Dedifferentiated amniotic fluid mesenchymal stem cell (primary cell): ENCODE measurements at regions not wholly inside any gene's neighbourhood (a gene's known extent, or its start where the extent isn't known, plus 50 kb on each side); places are given as distances from the start of the nearest gene placed in this dataset.
"Not testable (repeated sequence)": the region's sequence is repeated elsewhere in the genome, so short reads cannot be mapped to it uniquely, and the experiment has no call there.

Experiments used
- DNase-seq: peaks from one replicate; pipeline ENCODE4 v3.0.0-alpha.2; 2016; ENCODE audit errors: extremely low spot score

DNA sequence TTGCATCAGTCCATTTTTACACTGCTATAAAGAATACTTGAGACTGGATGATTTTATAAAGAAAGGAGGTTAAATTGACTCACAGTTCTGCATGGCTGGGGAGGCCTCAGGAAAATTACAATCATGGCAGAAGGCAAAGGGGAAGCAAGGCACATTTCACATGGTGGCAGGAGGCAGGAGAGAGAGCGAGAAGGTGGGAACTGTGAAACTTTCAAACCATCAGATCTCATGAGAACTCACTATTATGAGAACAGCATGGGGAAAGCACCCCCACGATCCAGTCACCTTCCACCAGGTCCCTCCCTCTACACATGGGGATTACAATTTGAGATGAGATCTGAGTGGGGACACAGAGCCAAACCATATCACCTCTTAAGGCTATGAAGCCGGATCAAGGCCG, 441.0 kb upstream of the CBLB start:
- DNase-seq, result not testable (repeated sequence)

GRCh38 chr3:106317141-106318055, 448.6 kb upstream of the CBLB start:
- no peak for DNase-seq

DNA sequence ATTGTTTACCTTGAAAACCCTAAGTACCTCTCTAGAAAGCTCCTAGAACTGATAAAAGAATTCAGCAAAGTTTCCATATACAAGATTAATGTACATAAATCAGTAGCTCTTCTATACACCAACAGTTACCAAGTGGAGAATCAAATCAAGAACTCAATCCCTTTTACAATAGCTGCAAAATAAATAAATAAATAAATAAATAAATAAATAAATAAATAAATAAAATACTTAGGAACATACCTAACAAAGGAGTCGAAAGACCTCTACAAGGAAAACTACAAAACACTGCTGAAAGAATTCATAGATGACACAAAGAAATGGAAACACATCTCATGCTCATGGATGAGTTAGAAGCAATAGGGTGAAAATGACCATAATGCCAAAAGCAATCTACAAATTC, 452.6 kb upstream of the CBLB start:
- not testable (repeated sequence) for DNase-seq

- DNase-seq, result no peak
These were observed 454.8 kb upstream of the CBLB start for GRCh38 chr3:106323586-106323985.

GRCh38 chr3:106326941-106327695, 458.3 kb upstream of the CBLB start:
- DNase-seq, result no peak

GRCh38 chr3:106327696-106328025, 458.8 kb upstream of the CBLB start:
- DNase-seq, result no peak

DNA sequence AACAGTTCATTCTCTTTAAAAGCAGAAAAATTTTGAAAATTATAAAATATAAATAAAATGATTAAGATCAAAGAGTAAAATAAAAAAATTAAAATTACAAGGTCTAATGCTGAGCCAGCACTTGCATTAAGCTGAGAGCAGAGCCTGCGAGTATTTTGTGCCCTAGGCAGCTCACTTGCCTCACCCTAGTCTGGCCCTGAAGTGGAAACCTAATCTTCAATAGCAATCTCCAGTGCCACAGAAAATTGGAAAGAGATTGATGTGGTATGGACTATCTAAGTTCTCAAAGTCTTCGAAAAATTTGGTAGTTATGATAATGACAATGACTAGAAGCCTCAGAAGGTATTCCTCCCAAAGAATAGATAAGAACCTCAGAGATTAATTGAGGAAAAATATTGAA, 459.4 kb upstream of the CBLB start:
- DNase-seq, result no peak

DNA sequence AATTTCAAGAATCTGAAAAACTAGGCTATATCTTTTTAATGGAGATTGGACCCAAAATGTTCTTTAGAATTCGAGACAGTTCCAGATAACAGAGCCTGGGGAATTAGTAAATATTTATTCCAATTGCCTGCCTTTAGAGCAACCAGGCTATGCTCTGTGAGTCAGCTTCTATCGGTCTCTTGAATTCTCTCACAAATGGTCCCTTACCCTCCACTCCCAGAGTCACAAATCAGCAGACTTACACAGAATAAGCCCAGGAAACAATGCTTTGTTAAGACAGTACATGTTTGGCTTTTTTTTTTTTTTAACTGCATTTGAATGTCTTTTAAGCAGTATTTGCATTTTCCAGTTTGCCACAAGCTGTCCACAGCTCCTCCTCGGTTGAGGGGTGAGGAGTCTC, 460.7 kb upstream of the CBLB start:
- DNase-seq, result no peak

- DNase-seq, result no peak
These were observed 462.8 kb upstream of the CBLB start for GRCh38 chr3:106331636-106332035.

DNA sequence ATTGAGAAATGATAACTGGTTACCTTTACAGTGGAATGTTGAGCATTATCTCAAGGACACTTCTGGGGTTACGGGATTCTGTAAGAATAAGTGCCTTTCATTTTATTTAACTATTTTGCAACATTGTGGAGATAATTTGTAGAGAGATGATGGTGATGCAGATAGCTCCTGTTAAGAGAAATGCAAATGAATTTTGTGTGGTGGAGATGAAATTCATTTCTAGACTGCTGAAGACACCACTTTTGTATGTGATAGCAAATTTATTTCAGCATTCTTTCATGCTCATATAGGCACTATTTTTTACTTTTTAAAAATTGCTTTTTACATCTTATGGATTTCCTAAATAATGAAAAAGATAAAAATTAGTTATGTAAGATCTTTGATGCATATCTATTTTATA, 463.3 kb upstream of the CBLB start:
- DNase-seq, result no peak

- DNase-seq, result no peak
These were observed 464.1 kb upstream of the CBLB start for GRCh38 chr3:106332884-106333283.

DNA sequence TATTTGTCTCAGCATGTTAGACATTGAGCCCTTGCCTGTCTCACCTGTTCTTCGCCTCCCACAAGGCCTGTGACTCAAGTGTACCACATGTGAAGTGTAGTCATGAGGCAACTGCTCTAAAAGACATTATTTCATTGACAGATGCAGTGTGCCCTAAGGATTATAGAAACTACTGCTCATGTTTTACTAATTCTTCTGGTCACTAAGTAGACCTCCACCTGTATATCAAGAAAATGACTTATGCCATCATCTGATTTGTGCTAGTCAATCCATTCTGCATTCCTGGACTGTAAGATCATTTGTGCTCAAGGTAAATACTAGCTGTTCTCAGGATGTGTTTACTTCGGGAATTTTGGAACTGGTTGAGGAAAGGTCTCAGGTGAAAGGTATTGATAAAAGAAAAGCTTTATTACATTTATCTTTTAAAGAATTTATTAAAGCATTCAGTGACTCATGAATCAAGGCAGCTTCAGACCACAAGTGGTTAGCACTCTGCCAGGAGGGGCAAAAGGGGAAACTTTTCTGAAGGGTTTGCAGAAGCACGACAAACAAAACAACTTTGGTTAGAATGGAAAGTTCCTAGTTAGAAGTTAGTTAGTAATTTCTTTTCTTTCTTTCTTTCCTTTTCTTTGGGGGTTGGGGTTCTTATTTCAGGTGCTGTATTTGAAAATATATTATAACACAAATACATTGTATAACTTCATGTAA, 465.3 kb upstream of the CBLB start:
- peak; percentile 55 for DNase-seq

DNA sequence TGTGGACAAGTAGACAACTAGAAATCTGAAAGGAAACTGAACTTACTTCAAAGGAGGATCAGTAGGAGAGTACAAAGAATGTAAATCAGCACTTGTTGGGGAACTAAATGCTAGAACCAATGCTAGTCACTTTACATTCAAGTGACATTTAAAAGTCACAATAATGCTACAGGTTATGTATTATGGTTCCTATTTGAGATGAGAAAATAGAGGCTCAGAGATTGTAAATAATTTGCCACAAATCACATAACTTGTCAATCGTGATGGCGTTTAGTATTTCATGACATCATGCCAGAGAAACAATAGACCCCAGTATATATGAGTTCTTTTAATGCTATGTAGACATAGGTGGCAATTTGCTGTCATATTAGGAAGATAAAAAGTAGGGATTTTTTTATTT, 467.8 kb upstream of the CBLB start:
- DNase-seq, result no peak

- DNase-seq, result no peak
These were observed 468.3 kb upstream of the CBLB start for GRCh38 chr3:106337116-106337515.

DNA sequence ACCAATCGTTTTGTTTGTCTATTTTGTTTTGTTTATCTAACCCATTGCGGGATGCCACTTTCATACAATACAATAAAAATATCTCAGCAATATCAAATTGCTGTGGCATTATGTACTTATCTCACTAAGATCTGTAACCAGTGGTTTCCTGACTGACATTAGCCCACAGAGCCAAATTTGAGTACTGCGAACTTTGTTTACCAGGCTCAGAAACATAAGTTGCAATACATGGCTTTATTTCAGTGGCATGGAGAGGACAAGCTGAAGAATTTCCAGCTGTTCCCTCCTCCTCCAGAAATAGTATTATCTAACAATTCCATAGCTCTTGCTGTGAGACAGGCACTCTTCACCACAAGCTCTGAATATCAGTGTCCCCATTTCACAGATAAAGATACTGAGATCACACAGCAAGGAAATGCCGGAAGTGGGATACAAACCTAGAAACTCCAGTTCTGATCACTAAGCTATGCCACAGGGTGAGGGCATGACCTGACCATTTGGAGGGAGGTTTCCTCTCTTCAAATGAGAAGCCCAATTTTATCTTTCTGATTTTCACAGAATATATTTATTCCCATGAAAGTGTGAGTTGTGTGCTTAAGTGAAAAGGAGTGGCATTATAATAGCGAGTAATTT, 469.9 kb upstream of the CBLB start:
- DNase-seq, result no peak

DNA sequence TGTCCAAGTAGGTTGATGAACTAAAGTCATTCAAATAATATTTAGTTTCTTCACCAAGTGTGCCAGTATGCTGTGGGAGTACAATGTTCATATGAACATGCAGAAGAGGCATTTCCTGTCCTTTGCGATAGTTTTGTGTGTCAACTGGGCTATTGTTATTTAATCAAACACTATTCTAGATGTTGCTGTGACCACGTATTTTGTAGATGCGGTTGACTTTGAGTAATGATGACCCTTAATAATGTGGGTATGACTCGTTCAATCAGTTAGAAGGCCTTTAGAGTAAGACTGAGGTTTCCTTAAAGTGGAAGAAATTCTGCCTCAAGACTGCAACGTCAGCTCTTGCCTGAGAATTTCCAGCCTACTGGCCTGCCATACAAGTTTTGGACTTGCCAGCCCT, 470.7 kb upstream of the CBLB start:
- DNase-seq, result no peak

DNA sequence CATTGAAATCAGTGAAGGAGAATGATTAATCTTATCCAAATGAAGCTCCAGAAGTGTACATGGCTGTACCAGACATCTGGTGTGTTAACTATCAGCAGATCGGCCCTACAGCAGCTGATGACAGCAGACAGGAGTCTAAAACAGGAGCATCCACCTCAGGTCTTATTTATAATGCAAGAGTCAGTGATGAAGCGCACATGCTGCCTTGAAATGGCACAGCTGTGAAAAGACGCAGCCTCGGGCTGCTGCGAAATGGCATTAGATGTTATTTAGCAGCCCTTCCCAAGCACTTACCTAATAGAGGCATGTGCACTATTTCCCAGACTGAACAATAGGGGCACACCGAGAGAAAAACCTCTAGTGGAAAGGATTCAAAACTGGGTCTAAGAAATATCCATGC, 472.3 kb upstream of the CBLB start:
- no peak for DNase-seq

GRCh38 chr3:106341586-106342162, 472.9 kb upstream of the CBLB start:
- no peak for DNase-seq

DNA sequence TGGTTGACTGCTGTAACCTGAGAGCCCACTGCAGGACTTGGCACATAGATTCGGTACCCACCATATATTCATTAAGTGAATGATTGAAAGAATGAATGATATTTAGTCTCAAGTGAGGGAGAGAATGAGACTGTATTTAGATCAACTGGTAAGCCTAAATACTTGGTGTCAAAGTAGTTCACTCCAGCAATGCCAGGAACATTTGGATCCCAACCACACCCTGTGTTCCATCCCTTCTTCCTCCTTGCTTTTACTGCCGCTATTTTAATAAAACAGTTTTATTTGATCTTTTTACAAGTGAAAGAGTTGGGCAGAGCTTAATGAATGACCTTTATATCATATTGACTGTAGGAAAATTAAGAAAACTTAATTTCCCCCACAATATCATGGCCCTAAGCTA, 473.6 kb upstream of the CBLB start:
- no peak for DNase-seq

- DNase-seq, result no peak
These were observed 475.0 kb upstream of the CBLB start for GRCh38 chr3:106343811-106344210.

- peak; percentile 96 for DNase-seq
These were observed 476.7 kb upstream of the CBLB start for GRCh38 chr3:106345353-106346027.
